ENCODE measurements at regions not wholly inside any gene's neighbourhood (a gene's known extent, or its start where the extent isn't known, plus 50 kb on each side); places are given as distances from the start of the nearest gene placed in this dataset.

DNA sequence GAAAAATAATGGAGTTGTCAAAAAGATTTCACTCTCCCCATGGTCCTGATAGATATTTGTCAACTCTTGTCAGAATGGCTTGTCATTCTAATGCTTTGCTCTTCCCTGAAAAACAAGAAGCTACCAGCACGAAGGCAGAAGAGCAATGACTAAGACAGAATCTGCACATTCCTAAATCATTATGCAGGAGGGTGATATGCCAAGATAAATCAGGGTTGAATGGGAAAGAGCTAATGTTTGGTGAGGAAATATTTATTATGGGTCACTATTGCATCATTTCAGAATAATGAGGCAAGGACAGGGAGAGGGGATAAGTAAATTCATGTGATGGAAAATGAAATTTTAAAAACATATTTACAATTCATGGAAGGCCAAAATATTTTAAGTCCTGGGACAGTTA is 297.5 kb upstream of the XYLT1 start:
- TF ChIP-seq ZNF550 (CRISPR knock-in tag; IDR thresholded peaks at IDR 0.05; ENCODE audit: borderline replicate concordance) (no peak), ZNF563 (CRISPR knock-in tag; IDR thresholded peaks at IDR 0.05) (no peak), POLR2A (IDR thresholded peaks at IDR 0.05; ENCODE audit: insufficient read depth in 1 of 2, low read depth in 2 of 2, low read length in 2 of 2) (no peak), PHB2 (IDR thresholded peaks at IDR 0.05; ENCODE audit: partially characterized antibody) (no peak), MAFK (conservative IDR thresholded peaks at IDR 0.05 in 1 of 2, IDR thresholded peaks at IDR 0.05 in 1 of 2; ENCODE audit: low read length in 2 of 2) (no peak), JUN (CRISPR knock-in tag; IDR thresholded peaks at IDR 0.05) (no peak), CTCF (CRISPR knock-in tag; IDR thresholded peaks at IDR 0.05) (no peak), KLF13 (CRISPR knock-in tag; IDR thresholded peaks at IDR 0.05) (no peak)
- TF ChIP-seq, protein P1, sequence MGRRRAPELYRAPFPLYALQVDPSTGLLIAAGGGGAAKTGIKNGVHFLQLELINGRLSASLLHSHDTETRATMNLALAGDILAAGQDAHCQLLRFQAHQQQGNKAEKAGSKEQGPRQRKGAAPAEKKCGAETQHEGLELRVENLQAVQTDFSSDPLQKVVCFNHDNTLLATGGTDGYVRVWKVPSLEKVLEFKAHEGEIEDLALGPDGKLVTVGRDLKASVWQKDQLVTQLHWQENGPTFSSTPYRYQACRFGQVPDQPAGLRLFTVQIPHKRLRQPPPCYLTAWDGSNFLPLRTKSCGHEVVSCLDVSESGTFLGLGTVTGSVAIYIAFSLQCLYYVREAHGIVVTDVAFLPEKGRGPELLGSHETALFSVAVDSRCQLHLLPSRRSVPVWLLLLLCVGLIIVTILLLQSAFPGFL (CRISPR knock-in tag; IDR thresholded peaks at IDR 0.05): no peak
- TF ChIP-seq, protein P2, sequence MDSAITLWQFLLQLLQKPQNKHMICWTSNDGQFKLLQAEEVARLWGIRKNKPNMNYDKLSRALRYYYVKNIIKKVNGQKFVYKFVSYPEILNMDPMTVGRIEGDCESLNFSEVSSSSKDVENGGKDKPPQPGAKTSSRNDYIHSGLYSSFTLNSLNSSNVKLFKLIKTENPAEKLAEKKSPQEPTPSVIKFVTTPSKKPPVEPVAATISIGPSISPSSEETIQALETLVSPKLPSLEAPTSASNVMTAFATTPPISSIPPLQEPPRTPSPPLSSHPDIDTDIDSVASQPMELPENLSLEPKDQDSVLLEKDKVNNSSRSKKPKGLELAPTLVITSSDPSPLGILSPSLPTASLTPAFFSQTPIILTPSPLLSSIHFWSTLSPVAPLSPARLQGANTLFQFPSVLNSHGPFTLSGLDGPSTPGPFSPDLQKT (CRISPR knock-in tag; IDR thresholded peaks at IDR 0.05; ENCODE audit: borderline replicate concordance): no peak

Measured in HepG2 (cell line).